Nephron (organoid): ENCODE measurements at regions not wholly inside any gene's neighbourhood (a gene's known extent, or its start where the extent isn't known, plus 50 kb on each side); places are given as distances from the start of the nearest gene placed in this dataset.

Experiments used
- H3K27ac Mint-ChIP-seq, 3 experiments: 2 replicates each; pipeline ENCODE4 v1.8.0; 2020; ENCODE audit warnings: mixed read lengths in 3 of 3, mild to moderate bottlenecking in 2 of 3, moderate library complexity in 1 of 3
- H3K27me3 Mint-ChIP-seq: 2 replicates; pipeline ENCODE4 v1.8.0; 2021; ENCODE audit warnings: low read depth, mild to moderate bottlenecking, moderate library complexity, mixed read lengths
- H3K36me3 Mint-ChIP-seq: 2 replicates; pipeline ENCODE4 v1.8.0; 2020; ENCODE audit warnings: low read depth, mixed read lengths
- H3K4me1 Mint-ChIP-seq: 2 replicates; pipeline ENCODE4 v1.8.0; 2020; ENCODE audit warnings: mixed read lengths
- H3K4me3 Mint-ChIP-seq, 3 experiments: 2 replicates each; pipeline ENCODE4 v1.8.0; 2020; ENCODE audit warnings: mild to moderate bottlenecking in 3 of 3, mixed read lengths in 3 of 3, moderate library complexity in 2 of 3
- H3K9me3 Mint-ChIP-seq: 2 replicates; pipeline ENCODE4 v1.8.0; 2020; ENCODE audit warnings: mixed read lengths
- CTCF ChIP-seq, 3 experiments: fragments of 200-600 bp; sonication (generic); IDR thresholded peaks; one replicate each; pipeline ENCODE4 v1.5.0; 2021; ENCODE audit warnings: antibody characterized with exemption in 3 of 3; ENCODE audit not compliant: unreplicated experiment in 3 of 3

GRCh38 chr2:157181234-157181633 lies 76.3 kb upstream of the GALNT5 start:
- no peaks in the 10 kb centered on the region for H3K4me1 Mint-ChIP-seq
- no peaks in the 10 kb centered on the region for H3K27me3 Mint-ChIP-seq
- peaks cover 2% of the 10 kb centered on the region for H3K9me3 Mint-ChIP-seq
- no peak for TF ChIP-seq CTCF (IDR thresholded peaks at IDR 0.05; ENCODE audit: unreplicated experiment in 3 of 3)
- H3K4me3 Mint-ChIP-seq = no peak overlapping the region
- no peaks in the 10 kb centered on the region for H3K36me3 Mint-ChIP-seq
- H3K27ac Mint-ChIP-seq = no peak overlapping the region

- Mint-ChIP-seq H3K4me1 (no peaks in the 10 kb centered on the region), H3K4me3 (no peak overlapping the region), H3K27me3 (no peaks in the 10 kb centered on the region), H3K27ac (no peak overlapping the region), H3K9me3 (no peaks in the 10 kb centered on the region), H3K36me3 (no peaks in the 10 kb centered on the region)
- TF ChIP-seq CTCF (IDR thresholded peaks at IDR 0.05; ENCODE audit: unreplicated experiment in 3 of 3) = no peak
These were observed 75.2 kb upstream of the GALNT5 start for GRCh38 chr2:157182204-157182709.

- no peak for TF ChIP-seq CTCF (IDR thresholded peaks at IDR 0.05; ENCODE audit: unreplicated experiment in 3 of 3)
- Mint-ChIP-seq H3K27me3 (no peaks in the 10 kb centered on the region), H3K9me3 (no peaks in the 10 kb centered on the region), H3K4me1 (no peaks in the 10 kb centered on the region), H3K4me3 (no peak overlapping the region), H3K27ac (no peak overlapping the region), H3K36me3 (no peaks in the 10 kb centered on the region)
These were observed 74.6 kb upstream of the GALNT5 start for GRCh38 chr2:157182834-157183396.

GRCh38 chr2:157184161-157184895 lies 73.2 kb upstream of the GALNT5 start:
- Mint-ChIP-seq H3K36me3 (no peaks in the 10 kb centered on the region), H3K9me3 (no peaks in the 10 kb centered on the region), H3K4me3 (no peak overlapping the region), H3K27me3 (no peaks in the 10 kb centered on the region), H3K27ac (no peak overlapping the region), H3K4me1 (no peaks in the 10 kb centered on the region)
- TF ChIP-seq CTCF (IDR thresholded peaks at IDR 0.05; ENCODE audit: unreplicated experiment in 3 of 3) = no peak

- TF ChIP-seq CTCF (IDR thresholded peaks at IDR 0.05; ENCODE audit: unreplicated experiment in 3 of 3) = no peak
- H3K9me3 Mint-ChIP-seq = no peaks in the 10 kb centered on the region
- H3K4me3 Mint-ChIP-seq = no peak overlapping the region
- no peaks in the 10 kb centered on the region for H3K36me3 Mint-ChIP-seq
- no peaks in the 10 kb centered on the region for H3K27me3 Mint-ChIP-seq
- H3K4me1 Mint-ChIP-seq = no peaks in the 10 kb centered on the region
- H3K27ac Mint-ChIP-seq = no peak overlapping the region
These were observed 71.9 kb upstream of the GALNT5 start for GRCh38 chr2:157185476-157186227.
